GM21717 (cell line): ENCODE measurements at regions not wholly inside any gene's neighbourhood (a gene's known extent, or its start where the extent isn't known, plus 50 kb on each side); places are given as distances from the start of the nearest gene placed in this dataset.
"Not testable (repeated sequence)": the region's sequence is repeated elsewhere in the genome, so short reads cannot be mapped to it uniquely, and the experiment has no call there.

Source experiments
- ATAC-seq: cut with Tn5 transposase; IDR thresholded peaks from one replicate; pipeline ENCODE4 v1.9.1; 2021; ENCODE audit warnings: mild to moderate bottlenecking, moderate library complexity; ENCODE audit not compliant: unreplicated experiment

GRCh38 chr2:82498777-82499443, 1960.2 kb downstream of the SUCLG1 start:
- ATAC-seq = no peak

DNA sequence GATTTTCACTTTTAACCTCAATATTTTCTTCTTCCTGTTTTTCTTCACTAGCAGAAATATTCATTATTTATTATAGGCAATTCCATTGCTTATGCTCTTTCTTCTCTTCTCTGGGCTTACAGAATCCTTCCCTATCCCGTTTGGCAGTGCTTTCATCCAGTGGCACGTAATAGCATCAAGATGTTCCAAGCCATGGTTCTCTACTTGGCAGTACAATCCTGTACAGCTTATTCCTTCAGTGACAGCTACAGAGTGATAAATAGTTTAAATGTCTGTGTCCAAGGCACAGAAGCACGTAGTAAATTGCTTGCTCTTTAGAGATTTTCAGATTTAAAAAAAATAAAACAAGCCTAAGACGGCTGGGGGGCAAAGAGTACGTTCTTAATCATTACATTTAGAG, 1964.3 kb downstream of the SUCLG1 start:
- no peak for ATAC-seq

DNA sequence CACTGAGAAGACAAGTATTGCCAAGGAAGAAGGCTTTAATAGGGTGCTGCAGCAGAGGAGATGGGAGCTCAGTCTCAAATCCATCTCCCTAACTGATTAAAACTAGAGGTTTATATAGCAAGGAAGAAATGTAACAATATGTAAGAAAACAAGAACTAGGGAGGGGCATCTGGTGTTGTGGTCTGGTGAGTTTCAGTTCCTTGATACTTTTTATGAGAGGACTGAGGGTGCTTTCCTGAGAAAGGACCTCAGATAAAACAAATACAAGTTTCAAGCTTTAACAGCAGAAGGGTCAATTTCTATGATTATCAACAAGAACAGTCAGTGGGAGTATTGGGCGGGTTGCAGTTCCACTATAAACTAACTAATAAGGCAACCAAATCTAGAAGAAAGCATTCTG, 1967.5 kb downstream of the SUCLG1 start:
- no peak for ATAC-seq

- ATAC-seq = no peak
These were observed 1971.7 kb downstream of the SUCLG1 start for GRCh38 chr2:82487354-82487753.

- ATAC-seq = no peak
These were observed 1973.4 kb downstream of the SUCLG1 start for GRCh38 chr2:82485701-82486100.

- ATAC-seq = no peak
These were observed 1977.9 kb downstream of the SUCLG1 start for GRCh38 chr2:82481207-82481606.

DNA sequence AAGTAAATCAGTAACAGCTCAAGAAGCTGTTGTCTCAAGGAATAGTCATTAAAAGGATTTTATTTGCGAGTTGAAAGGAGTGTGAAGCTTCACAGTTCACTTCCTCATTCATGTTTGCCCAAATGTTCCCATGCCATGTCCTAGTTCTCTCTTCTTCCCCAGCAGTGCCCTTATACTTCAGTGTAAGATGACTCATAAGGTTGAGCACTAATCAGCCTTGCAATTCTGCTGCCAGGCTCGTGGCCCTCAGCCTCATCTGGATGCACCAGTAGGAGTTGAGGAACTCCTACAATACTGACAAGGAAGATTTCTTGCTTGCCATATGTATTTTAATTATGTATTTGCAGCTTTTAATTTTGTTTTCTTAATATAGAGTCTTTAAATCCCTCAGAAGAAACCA, 1980.4 kb downstream of the SUCLG1 start:
- ATAC-seq = no peak

DNA sequence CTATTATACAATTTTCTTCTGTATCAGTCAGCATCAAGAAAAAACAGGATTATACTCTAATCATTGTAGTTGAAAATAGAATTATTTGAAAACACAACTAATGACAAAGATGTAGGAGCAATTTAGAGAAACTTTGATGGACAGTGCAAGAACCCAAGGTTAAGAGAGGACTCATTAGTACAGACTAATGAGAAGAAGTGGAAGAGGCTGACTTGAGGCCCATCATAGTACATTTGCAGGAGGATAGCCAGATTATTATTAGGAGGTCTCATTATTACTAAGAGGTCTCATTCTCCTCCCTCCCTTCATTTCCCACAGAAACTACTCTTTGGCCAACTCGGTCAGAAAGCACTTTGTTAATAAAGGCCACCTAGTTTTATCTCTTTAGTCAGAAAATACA, 1983.0 kb downstream of the SUCLG1 start:
- no peak for ATAC-seq

GRCh38 chr2:82428251-82428650, 2030.8 kb downstream of the SUCLG1 start:
- ATAC-seq = no peak

GRCh38 chr2:82412021-82412420, 2047.1 kb downstream of the SUCLG1 start:
- no peak for ATAC-seq

DNA sequence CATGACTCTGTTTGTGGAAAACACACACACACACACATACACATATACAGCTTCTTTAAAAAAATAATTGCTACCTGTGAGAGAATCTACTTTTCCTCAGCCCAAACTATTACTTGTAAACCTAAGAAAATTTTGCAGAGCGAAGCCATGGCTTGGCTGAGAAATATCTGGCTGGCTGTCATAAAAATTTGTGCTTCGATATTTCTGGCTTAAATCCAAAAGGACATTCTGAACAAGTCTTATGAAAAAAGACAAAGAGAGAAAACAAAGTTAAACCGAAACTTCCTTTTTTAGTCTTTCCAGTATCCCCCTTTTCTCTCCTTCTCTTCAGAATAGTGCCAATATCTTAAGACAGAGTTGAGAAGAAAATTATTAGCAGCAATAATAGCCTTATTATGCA, 2048.0 kb downstream of the SUCLG1 start:
- ATAC-seq = no peak

- ATAC-seq = no peak
These were observed 2063.5 kb downstream of the SUCLG1 start for GRCh38 chr2:82395531-82395930.

GRCh38 chr2:82391386-82391785, 2067.7 kb downstream of the SUCLG1 start:
- ATAC-seq = no peak

GRCh38 chr2:82355622-82356021, 2051.1 kb upstream of the LRRTM1 start:
- ATAC-seq = no peak

GRCh38 chr2:82345910-82346309, 2041.4 kb upstream of the LRRTM1 start:
- ATAC-seq = no peak

- no peak for ATAC-seq
These were observed 2040.1 kb upstream of the LRRTM1 start for GRCh38 chr2:82344670-82345069.

- no peak for ATAC-seq
These were observed 2037.8 kb upstream of the LRRTM1 start for GRCh38 chr2:82342356-82342755.

DNA sequence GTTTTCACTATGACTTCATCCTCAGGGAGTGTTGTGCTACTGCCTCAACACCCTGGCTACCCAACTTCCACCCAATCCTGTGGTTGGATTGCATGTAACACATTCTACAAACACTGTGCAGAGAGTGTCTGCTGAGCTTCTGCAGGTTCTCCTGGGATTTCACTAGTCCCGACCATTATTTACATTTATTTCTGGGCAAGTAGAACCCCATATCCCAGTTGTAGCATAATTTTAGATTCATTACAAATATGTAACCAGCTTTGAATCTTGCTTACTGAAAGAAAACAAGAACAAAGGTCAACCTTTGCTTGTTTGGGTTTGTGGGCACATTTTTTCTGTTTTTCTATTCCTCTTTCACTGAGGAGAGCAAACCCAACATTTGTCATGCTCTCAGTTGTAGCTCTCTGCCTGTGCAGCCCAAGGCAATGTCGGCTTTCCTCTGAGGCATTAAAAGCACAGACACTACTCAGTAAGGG, 2036.1 kb upstream of the LRRTM1 start:
- ATAC-seq = no peak

DNA sequence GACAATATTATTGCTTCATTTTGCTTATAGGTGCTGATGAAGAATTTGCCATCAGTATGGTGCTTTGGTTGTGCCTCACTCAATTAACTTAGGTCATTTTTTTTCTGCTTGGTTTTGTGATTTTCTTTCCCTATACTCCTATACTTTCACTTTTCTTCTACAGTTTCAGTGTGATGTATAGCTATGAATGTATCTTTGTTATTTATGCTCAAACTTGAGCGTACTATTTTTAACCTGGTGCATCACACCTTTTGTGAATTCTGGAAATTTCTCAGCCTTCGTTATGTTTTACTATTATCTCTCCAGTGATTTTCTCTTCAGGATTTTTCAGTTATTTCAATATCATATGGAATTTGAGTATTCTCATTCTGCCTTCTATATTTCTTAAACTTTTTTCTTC, 2035.3 kb upstream of the LRRTM1 start:
- ATAC-seq = no peak

DNA sequence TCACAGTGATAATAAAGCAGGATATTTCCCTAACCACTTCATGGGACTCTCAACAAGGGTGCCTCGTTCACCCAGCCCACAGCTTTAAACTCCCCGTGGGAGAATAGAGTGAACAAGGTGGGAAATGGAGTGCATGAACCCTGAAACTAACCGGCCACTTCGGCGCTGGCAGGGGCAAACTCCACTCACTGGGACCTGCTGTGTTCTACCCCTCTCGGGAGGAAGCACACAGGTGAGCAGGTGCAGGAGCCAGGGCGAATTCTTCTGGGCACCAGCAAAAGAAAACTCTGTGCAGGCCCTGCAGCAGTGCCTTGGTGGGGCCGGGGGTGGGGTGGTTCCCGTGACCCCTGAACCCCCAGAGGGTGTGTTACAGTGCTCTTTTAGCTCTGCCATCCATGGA, 2029.1 kb upstream of the LRRTM1 start:
- ATAC-seq = no peak

- ATAC-seq = no peak
These were observed 2025.6 kb upstream of the LRRTM1 start for GRCh38 chr2:82330155-82330554.

GRCh38 chr2:82326180-82326767, 2021.7 kb upstream of the LRRTM1 start:
- not testable (repeated sequence) for ATAC-seq

DNA sequence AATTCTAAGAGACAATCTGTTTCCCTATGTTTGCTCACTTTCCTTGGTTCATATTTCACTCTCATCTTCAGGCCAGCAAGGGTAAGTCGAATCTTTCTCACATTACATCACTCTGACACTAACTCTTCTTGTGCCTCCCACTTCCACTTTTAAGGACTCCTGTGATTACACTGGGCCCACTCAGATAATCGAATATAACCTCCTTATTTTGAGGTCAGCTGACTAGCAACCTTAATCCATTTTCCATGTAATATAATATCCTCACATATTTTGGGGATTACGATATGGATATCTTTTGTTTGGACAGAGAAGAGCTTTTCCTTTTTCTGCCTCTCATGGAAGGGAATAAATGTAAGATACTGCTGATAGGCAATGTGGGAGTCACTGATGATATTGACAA, 2015.7 kb upstream of the LRRTM1 start:
- no peak for ATAC-seq
